ENCODE measurements at regions not wholly inside any gene's neighbourhood (a gene's known extent, or its start where the extent isn't known, plus 50 kb on each side); places are given as distances from the start of the nearest gene placed in this dataset.
"Not testable (repeated sequence)": the region's sequence is repeated elsewhere in the genome, so short reads cannot be mapped to it uniquely, and the experiment has no call there.

DNA sequence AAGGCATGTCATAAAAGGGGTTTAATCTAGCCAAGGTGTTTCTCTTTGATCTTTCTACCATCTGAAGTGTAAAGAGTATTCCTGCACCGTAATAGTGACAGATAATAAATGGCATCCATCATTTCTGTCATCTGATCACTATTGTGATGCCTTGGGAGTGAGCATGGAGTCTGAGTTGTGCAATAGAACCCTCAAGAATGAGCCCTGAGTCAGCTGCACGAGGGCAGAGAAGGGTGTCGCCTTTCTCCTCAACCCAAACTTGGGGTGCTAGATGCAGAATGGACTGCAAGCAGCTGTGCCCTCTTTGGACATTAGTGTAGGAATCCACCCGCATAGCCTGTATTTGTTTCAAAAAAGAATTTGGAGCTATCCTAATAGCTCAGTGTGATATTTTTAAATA lies 115.2 kb downstream of the ZNF37A start:
- peaks cover 65% of the 10 kb centered on the region for H3K9me3 Mint-ChIP-seq
- TF ChIP-seq, protein P1, sequence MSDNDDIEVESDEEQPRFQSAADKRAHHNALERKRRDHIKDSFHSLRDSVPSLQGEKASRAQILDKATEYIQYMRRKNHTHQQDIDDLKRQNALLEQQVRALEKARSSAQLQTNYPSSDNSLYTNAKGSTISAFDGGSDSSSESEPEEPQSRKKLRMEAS (CRISPR knock-in tag; IDR thresholded peaks at IDR 0.05): no peak
- TF ChIP-seq, protein P2, sequence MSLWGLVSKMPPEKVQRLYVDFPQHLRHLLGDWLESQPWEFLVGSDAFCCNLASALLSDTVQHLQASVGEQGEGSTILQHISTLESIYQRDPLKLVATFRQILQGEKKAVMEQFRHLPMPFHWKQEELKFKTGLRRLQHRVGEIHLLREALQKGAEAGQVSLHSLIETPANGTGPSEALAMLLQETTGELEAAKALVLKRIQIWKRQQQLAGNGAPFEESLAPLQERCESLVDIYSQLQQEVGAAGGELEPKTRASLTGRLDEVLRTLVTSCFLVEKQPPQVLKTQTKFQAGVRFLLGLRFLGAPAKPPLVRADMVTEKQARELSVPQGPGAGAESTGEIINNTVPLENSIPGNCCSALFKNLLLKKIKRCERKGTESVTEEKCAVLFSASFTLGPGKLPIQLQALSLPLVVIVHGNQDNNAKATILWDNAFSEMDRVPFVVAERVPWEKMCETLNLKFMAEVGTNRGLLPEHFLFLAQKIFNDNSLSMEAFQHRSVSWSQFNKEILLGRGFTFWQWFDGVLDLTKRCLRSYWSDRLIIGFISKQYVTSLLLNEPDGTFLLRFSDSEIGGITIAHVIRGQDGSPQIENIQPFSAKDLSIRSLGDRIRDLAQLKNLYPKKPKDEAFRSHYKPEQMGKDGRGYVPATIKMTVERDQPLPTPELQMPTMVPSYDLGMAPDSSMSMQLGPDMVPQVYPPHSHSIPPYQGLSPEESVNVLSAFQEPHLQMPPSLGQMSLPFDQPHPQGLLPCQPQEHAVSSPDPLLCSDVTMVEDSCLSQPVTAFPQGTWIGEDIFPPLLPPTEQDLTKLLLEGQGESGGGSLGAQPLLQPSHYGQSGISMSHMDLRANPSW (CRISPR knock-in tag; conservative IDR thresholded peaks at IDR 0.05; ENCODE audit: low read depth): no peak
- TF ChIP-seq FOXP1 (CRISPR knock-in tag; IDR thresholded peaks at IDR 0.05; ENCODE audit: borderline replicate concordance): no peak
- ChIA-PET POLR2A (no interaction called here), CTCF (no interaction called here)
- peaks cover 47% of the 10 kb centered on the region for H3K36me3 Mint-ChIP-seq
- H3K4me1 Mint-ChIP-seq: no peaks in the 10 kb centered on the region
- no peak for ATAC-seq
- H3K27ac Mint-ChIP-seq: no peak overlapping the region
- H3K27me3 Mint-ChIP-seq (ENCODE audit: low read depth): no peaks in the 10 kb centered on the region
- no peak for DNase-seq (ENCODE audit: low spot score)
- H3K4me3 Mint-ChIP-seq: no peak overlapping the region

DNA sequence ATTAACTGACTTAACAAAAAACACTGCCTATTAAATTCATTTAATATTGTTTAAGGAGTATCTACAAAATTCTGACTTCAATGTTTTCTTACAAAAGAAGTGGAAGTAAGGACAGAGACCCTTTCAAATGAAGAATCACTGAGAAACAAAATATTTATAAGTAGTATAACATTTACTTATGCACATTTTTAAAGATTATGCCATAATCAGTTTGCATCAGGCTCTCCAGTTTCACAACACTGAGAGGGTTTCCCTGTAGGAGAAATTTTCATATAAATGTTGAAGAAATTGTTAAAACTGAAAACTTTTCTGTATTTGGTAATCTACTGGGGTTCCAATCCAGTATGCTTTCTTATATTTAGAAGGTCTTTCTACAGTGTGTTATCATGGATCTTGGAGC lies 115.6 kb downstream of the ZNF37A start:
- H3K4me1 Mint-ChIP-seq; DNase-seq (ENCODE audit: low spot score); POLR2A ChIA-PET; ATAC-seq; H3K4me3 Mint-ChIP-seq; H3K27ac Mint-ChIP-seq; CTCF ChIA-PET; H3K27me3 Mint-ChIP-seq (ENCODE audit: low read depth): not testable (repeated sequence)
- peaks cover 48% of the 10 kb centered on the region for H3K36me3 Mint-ChIP-seq
- H3K9me3 Mint-ChIP-seq: peaks cover 65% of the 10 kb centered on the region

DNA sequence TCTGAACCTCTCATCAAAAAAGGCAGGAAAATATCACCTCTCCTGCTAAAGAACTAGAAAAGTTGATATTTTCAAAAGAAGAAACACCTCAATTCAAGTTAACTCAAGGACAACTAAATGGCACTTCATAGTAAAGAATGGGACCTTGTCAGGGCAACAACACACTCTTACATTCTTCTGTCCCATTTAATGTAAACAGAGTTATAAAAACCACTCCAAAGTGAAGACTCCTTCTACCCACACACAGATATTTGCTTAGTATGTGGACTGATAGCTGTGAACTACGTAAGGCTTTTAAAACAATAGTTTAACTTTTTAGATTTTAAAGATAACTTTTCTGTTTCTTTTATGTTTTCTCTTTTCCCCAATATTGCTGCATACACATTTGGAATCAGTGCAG lies 118.3 kb downstream of the ZNF37A start:
- DNase-seq (ENCODE audit: low spot score) (no peak), ATAC-seq (no peak)
- no peaks in the 10 kb centered on the region for H3K4me1 Mint-ChIP-seq
- no peaks in the 10 kb centered on the region for H3K27me3 Mint-ChIP-seq (ENCODE audit: low read depth)
- no peak overlapping the region for H3K27ac Mint-ChIP-seq
- H3K36me3 Mint-ChIP-seq: peaks cover 41% of the 10 kb centered on the region
- no peak overlapping the region for H3K4me3 Mint-ChIP-seq
- TF ChIP-seq NR2C2 (CRISPR knock-in tag; IDR thresholded peaks at IDR 0.05) (no peak), RELA (CRISPR knock-in tag; IDR thresholded peaks at IDR 0.05; ENCODE audit: borderline replicate concordance) (no peak), GABPB1 (CRISPR knock-in tag; IDR thresholded peaks at IDR 0.05) (no peak), NFATC4 (CRISPR knock-in tag; IDR thresholded peaks at IDR 0.05) (no peak), FOXK1 (CRISPR knock-in tag; IDR thresholded peaks at IDR 0.05) (no peak), SOX15 (CRISPR knock-in tag; IDR thresholded peaks at IDR 0.05) (no peak), ZNF416 (CRISPR knock-in tag; IDR thresholded peaks at IDR 0.05) (no peak), NR3C1 (CRISPR knock-in tag; conservative IDR thresholded peaks at IDR 0.05; ENCODE audit: low read depth) (no peak), PRRX2 (CRISPR knock-in tag; IDR thresholded peaks at IDR 0.05) (no peak), IRF2 (CRISPR knock-in tag; IDR thresholded peaks at IDR 0.05; ENCODE audit: borderline replicate concordance, low read depth) (no peak)
- TF ChIP-seq, protein P1 (CRISPR knock-in tag; IDR thresholded peaks at IDR 0.05): no peak
- TF ChIP-seq, protein P3, sequence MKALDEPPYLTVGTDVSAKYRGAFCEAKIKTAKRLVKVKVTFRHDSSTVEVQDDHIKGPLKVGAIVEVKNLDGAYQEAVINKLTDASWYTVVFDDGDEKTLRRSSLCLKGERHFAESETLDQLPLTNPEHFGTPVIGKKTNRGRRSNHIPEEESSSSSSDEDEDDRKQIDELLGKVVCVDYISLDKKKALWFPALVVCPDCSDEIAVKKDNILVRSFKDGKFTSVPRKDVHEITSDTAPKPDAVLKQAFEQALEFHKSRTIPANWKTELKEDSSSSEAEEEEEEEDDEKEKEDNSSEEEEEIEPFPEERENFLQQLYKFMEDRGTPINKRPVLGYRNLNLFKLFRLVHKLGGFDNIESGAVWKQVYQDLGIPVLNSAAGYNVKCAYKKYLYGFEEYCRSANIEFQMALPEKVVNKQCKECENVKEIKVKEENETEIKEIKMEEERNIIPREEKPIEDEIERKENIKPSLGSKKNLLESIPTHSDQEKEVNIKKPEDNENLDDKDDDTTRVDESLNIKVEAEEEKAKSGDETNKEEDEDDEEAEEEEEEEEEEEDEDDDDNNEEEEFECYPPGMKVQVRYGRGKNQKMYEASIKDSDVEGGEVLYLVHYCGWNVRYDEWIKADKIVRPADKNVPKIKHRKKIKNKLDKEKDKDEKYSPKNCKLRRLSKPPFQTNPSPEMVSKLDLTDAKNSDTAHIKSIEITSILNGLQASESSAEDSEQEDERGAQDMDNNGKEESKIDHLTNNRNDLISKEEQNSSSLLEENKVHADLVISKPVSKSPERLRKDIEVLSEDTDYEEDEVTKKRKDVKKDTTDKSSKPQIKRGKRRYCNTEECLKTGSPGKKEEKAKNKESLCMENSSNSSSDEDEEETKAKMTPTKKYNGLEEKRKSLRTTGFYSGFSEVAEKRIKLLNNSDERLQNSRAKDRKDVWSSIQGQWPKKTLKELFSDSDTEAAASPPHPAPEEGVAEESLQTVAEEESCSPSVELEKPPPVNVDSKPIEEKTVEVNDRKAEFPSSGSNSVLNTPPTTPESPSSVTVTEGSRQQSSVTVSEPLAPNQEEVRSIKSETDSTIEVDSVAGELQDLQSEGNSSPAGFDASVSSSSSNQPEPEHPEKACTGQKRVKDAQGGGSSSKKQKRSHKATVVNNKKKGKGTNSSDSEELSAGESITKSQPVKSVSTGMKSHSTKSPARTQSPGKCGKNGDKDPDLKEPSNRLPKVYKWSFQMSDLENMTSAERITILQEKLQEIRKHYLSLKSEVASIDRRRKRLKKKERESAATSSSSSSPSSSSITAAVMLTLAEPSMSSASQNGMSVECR (CRISPR knock-in tag; IDR thresholded peaks at IDR 0.05; ENCODE audit: borderline replicate concordance): no peak
- TF ChIP-seq, protein P4, sequence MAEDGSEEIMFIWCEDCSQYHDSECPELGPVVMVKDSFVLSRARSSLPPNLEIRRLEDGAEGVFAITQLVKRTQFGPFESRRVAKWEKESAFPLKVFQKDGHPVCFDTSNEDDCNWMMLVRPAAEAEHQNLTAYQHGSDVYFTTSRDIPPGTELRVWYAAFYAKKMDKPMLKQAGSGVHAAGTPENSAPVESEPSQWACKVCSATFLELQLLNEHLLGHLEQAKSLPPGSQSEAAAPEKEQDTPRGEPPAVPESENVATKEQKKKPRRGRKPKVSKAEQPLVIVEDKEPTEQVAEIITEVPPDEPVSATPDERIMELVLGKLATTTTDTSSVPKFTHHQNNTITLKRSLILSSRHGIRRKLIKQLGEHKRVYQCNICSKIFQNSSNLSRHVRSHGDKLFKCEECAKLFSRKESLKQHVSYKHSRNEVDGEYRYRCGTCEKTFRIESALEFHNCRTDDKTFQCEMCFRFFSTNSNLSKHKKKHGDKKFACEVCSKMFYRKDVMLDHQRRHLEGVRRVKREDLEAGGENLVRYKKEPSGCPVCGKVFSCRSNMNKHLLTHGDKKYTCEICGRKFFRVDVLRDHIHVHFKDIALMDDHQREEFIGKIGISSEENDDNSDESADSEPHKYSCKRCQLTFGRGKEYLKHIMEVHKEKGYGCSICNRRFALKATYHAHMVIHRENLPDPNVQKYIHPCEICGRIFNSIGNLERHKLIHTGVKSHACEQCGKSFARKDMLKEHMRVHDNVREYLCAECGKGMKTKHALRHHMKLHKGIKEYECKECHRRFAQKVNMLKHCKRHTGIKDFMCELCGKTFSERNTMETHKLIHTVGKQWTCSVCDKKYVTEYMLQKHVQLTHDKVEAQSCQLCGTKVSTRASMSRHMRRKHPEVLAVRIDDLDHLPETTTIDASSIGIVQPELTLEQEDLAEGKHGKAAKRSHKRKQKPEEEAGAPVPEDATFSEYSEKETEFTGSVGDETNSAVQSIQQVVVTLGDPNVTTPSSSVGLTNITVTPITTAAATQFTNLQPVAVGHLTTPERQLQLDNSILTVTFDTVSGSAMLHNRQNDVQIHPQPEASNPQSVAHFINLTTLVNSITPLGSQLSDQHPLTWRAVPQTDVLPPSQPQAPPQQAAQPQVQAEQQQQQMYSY (CRISPR knock-in tag; IDR thresholded peaks at IDR 0.05): no peak
- POLR2A ChIA-PET: no interaction called here
- CTCF ChIA-PET: no interaction called here
- H3K9me3 Mint-ChIP-seq: peaks cover 60% of the 10 kb centered on the region
